ENCODE measurements at regions not wholly inside any gene's neighbourhood (a gene's known extent, or its start where the extent isn't known, plus 50 kb on each side); places are given as distances from the start of the nearest gene placed in this dataset.

DNA sequence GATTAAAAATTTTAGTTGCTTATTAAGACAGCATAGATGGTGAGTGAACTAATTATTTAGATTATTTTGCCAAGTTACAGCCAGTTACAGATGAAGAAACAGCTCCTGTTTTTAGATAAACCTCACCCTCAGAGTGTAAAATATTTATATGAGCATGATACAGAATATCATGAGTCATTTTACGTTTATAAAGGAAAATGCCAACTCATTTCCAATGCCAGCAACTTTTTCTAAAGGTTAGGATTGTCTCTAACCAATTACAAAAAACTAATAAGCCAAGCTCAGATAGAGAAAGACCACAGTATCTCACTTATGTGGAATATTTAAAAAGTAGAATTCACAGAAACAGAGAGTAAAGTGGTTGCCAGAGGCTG, 590.1 kb downstream of the LTN1 start:
- Mint-ChIP-seq H3K9me3 (no peaks in the 10 kb centered on the region), H3K36me3 (no peaks in the 10 kb centered on the region), H3K27me3 (ENCODE audit: insufficient read depth, low read depth) (no peaks in the 10 kb centered on the region), H3K4me1 (no peaks in the 10 kb centered on the region), H3K27ac (no peak overlapping the region), H3K4me3 (no peak overlapping the region)
- DNase-seq (ENCODE audit: low spot score), result no peak
- Histone ChIP-seq H3F3A (ENCODE audit: low read depth) (no peaks in the 10 kb centered on the region), H3K27ac (no peak overlapping the region), H4K20me1 (ENCODE audit: low read depth) (no peaks in the 10 kb centered on the region), H3K4me1 (no peaks in the 10 kb centered on the region), H3K9ac (no peak overlapping the region), H2AFZ (replicated peaks) (no peak overlapping the region), H3K27me3 (no peaks in the 10 kb centered on the region), H3K9me3 (ENCODE audit: low read depth) (peaks cover 3% of the 10 kb centered on the region), H3K79me2 (ENCODE audit: low read depth) (no peaks in the 10 kb centered on the region), H3K36me3 (no peaks in the 10 kb centered on the region), H3K4me2 (no peak overlapping the region), H3K4me3 (no peak overlapping the region)
- TF ChIP-seq EZH2 (IDR thresholded peaks at IDR 0.05) (no peak), EZH2phosphoT487 (IDR thresholded peaks at IDR 0.05) (no peak)
- TF ChIP-seq, protein P1, sequence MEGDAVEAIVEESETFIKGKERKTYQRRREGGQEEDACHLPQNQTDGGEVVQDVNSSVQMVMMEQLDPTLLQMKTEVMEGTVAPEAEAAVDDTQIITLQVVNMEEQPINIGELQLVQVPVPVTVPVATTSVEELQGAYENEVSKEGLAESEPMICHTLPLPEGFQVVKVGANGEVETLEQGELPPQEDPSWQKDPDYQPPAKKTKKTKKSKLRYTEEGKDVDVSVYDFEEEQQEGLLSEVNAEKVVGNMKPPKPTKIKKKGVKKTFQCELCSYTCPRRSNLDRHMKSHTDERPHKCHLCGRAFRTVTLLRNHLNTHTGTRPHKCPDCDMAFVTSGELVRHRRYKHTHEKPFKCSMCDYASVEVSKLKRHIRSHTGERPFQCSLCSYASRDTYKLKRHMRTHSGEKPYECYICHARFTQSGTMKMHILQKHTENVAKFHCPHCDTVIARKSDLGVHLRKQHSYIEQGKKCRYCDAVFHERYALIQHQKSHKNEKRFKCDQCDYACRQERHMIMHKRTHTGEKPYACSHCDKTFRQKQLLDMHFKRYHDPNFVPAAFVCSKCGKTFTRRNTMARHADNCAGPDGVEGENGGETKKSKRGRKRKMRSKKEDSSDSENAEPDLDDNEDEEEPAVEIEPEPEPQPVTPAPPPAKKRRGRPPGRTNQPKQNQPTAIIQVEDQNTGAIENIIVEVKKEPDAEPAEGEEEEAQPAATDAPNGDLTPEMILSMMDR (IDR thresholded peaks at IDR 0.05), result no peak

DNA sequence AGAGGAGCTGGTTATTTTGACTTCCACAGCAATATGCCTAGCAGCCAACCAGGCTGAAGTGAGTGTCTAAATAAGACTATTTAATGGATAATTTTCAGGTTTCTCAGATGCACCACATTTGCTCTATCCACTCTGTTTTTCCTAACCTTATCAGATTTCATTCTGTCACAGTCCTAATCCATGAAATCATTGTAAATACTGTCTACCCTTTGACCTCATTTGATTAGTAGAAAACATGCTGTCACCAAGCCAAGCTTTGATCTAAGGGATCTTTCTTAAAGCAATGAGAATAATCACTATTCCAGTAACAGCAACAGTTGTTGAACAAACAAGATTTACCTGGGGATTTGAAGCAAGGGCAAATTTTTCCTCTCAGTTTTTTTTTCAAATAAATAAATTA, 595.6 kb downstream of the LTN1 start:
- no peaks in the 10 kb centered on the region for H3K36me3 ChIP-seq
- no peak overlapping the region for H3K9ac ChIP-seq
- no peaks in the 10 kb centered on the region for H3K27me3 ChIP-seq
- Mint-ChIP-seq H3K4me3 (no peak overlapping the region), H3K27ac (no peak overlapping the region), H3K9me3 (peaks cover 10% of the 10 kb centered on the region), H3K27me3 (ENCODE audit: insufficient read depth, low read depth) (peaks cover 4% of the 10 kb centered on the region), H3K4me1 (no peaks in the 10 kb centered on the region), H3K36me3 (no peaks in the 10 kb centered on the region)
- no peak for DNase-seq (ENCODE audit: low spot score)
- H3K4me1 ChIP-seq, result no peaks in the 10 kb centered on the region
- H2AFZ ChIP-seq (replicated peaks), result no peak overlapping the region
- no peaks in the 10 kb centered on the region for H3F3A ChIP-seq (ENCODE audit: low read depth)
- no peak overlapping the region for H3K27ac ChIP-seq
- H4K20me1 ChIP-seq (ENCODE audit: low read depth), result no peaks in the 10 kb centered on the region
- H3K4me3 ChIP-seq, result no peak overlapping the region
- no peak overlapping the region for H3K4me2 ChIP-seq
- TF ChIP-seq, protein P1 (IDR thresholded peaks at IDR 0.05), result no peak
- TF ChIP-seq EZH2 (IDR thresholded peaks at IDR 0.05), result no peak
- no peak for TF ChIP-seq EZH2phosphoT487 (IDR thresholded peaks at IDR 0.05)
- no peaks in the 10 kb centered on the region for H3K79me2 ChIP-seq (ENCODE audit: low read depth)
- peaks cover 3% of the 10 kb centered on the region for H3K9me3 ChIP-seq (ENCODE audit: low read depth)

DNA sequence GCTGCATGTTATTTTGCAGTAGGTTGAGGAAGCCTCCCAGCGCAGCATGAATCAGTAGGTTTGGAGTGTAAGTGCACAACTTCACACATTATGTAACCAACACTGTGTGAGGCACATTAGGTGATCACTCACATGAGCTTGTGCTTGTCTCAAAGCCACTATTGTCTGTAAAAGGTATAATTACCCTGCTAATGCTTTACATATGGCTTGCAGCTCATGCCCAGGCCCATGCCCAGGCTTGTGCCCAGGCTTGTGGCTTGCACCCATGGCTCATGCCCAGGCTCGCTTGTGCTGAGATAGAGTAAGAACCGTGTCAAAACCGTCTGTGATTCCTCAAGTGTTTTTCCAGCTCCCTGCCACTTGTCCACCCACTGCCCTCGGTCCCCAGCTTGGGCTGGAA, 596.3 kb downstream of the LTN1 start:
- peaks cover 4% of the 10 kb centered on the region for H3K27me3 Mint-ChIP-seq (ENCODE audit: insufficient read depth, low read depth)
- no peak overlapping the region for H3K4me2 ChIP-seq
- H3F3A ChIP-seq (ENCODE audit: low read depth), result no peaks in the 10 kb centered on the region
- no peaks in the 10 kb centered on the region for H4K20me1 ChIP-seq (ENCODE audit: low read depth)
- no peak overlapping the region for H3K4me3 ChIP-seq
- H3K9me3 Mint-ChIP-seq, result peaks cover 10% of the 10 kb centered on the region
- no peaks in the 10 kb centered on the region for H3K4me1 ChIP-seq
- no peak overlapping the region for H2AFZ ChIP-seq (replicated peaks)
- no peaks in the 10 kb centered on the region for H3K36me3 ChIP-seq
- no peaks in the 10 kb centered on the region for H3K27me3 ChIP-seq
- no peak overlapping the region for H3K9ac ChIP-seq
- no peak overlapping the region for H3K27ac Mint-ChIP-seq
- no peak for TF ChIP-seq EZH2 (IDR thresholded peaks at IDR 0.05)
- TF ChIP-seq, protein P1 (IDR thresholded peaks at IDR 0.05), result no peak
- TF ChIP-seq EZH2phosphoT487 (IDR thresholded peaks at IDR 0.05), result no peak
- H3K27ac ChIP-seq, result no peak overlapping the region
- H3K9me3 ChIP-seq (ENCODE audit: low read depth), result peaks cover 3% of the 10 kb centered on the region
- H3K36me3 Mint-ChIP-seq, result no peaks in the 10 kb centered on the region
- no peaks in the 10 kb centered on the region for H3K4me1 Mint-ChIP-seq
- DNase-seq (ENCODE audit: low spot score), result no peak
- no peaks in the 10 kb centered on the region for H3K79me2 ChIP-seq (ENCODE audit: low read depth)
- H3K4me3 Mint-ChIP-seq, result no peak overlapping the region

DNA sequence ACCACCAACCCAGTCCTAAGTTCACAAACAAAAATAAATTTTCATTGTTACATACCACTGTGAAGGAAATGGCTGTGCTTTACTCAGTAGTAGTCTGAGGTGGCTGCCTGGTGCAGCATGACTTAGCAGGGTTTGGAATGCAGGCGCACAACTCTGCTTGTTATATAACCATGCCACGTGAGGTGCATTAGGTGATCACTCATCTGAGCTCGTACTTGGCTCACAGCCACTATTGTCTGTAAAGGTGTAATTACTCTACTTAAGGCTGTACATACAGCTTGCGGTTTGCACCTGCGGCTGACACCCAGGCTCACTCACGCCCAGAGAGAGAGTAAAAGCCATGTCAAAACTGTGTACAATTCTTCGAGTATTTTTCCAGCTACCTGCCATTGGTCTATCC, 599.4 kb downstream of the LTN1 start:
- H3K36me3 ChIP-seq, result no peaks in the 10 kb centered on the region
- H2AFZ ChIP-seq (replicated peaks), result no peak overlapping the region
- H3K4me3 Mint-ChIP-seq, result no peak overlapping the region
- H3K4me3 ChIP-seq, result no peak overlapping the region
- H3K27ac ChIP-seq, result no peak overlapping the region
- H3F3A ChIP-seq (ENCODE audit: low read depth), result no peaks in the 10 kb centered on the region
- peaks cover 10% of the 10 kb centered on the region for H3K9me3 Mint-ChIP-seq
- no peak overlapping the region for H3K9ac ChIP-seq
- H4K20me1 ChIP-seq (ENCODE audit: low read depth), result no peaks in the 10 kb centered on the region
- peaks cover 3% of the 10 kb centered on the region for H3K9me3 ChIP-seq (ENCODE audit: low read depth)
- peaks cover 4% of the 10 kb centered on the region for H3K27me3 Mint-ChIP-seq (ENCODE audit: insufficient read depth, low read depth)
- no peaks in the 10 kb centered on the region for H3K4me1 ChIP-seq
- H3K27me3 ChIP-seq, result no peaks in the 10 kb centered on the region
- no peak overlapping the region for H3K27ac Mint-ChIP-seq
- TF ChIP-seq, protein P1 (IDR thresholded peaks at IDR 0.05), result no peak
- TF ChIP-seq EZH2 (IDR thresholded peaks at IDR 0.05) (no peak), EZH2phosphoT487 (IDR thresholded peaks at IDR 0.05) (no peak)
- no peak for DNase-seq (ENCODE audit: low spot score)
- H3K79me2 ChIP-seq (ENCODE audit: low read depth), result no peaks in the 10 kb centered on the region
- no peaks in the 10 kb centered on the region for H3K36me3 Mint-ChIP-seq
- no peaks in the 10 kb centered on the region for H3K4me1 Mint-ChIP-seq
- no peak overlapping the region for H3K4me2 ChIP-seq
